GM19438 (cell line): ENCODE measurements at regions not wholly inside any gene's neighbourhood (a gene's known extent, or its start where the extent isn't known, plus 50 kb on each side); places are given as distances from the start of the nearest gene placed in this dataset.

Source experiments
- ATAC-seq: cut with Tn5 transposase; IDR thresholded peaks from one replicate; pipeline ENCODE4 v1.9.1; 2021; ENCODE audit warnings: low read depth; ENCODE audit not compliant: unreplicated experiment

DNA sequence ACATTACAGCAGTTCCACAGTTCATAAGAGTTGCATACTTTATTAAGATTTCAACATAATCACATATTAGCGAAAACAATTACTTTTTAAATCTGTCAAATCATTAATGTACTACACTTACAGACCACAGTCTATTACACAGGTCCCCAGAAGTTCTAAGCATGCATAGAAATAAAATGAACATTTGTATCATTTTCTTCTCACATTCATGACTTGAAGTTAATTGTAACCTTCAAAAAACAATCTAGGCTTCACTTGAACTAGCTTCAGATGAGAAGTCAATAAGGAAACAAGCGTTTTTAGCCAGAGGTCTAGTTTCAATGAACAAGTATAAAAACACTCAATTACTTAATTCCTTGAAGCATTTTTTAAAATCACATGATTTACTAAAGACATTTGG is 238.3 kb downstream of the HACE1 start:
- no peak for ATAC-seq

DNA sequence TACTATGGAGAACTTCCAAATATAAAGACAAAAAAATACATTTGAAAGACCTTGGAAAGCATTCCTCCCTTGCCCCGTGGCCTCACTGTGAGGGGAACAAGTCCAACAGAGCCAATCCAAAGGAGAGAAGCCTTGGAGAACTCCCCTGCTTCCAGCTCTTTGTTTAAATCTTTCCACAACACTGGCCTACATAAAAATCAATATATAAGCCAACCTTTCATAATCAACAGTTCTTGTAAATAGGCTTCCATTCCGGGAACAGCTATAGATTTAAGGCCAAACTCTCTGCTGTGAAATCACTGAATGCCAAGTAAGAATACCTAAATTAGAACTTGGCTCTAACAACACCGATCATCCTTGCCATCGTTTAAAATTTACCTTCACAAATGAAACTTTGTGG is 242.1 kb downstream of the HACE1 start:
- no peak for ATAC-seq

DNA sequence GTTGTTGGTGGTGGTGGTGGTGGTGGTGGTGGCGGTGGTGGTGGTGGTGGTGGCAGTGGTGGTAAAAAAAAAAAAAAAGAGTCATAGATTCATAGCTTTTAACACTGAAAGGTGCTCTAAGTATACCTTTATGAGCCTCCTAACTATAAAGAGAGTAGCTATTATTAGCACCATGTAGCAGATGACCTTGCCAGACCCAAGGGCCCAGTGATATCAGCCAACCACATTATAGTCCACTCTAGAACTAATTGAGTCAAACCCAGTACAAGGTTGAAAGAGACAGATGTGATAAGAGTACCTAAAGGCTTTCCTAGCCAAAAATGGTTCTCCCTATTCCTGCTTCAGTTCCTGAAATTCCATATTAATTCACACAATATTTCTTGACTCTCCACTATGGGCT is 245.3 kb downstream of the HACE1 start:
- no peak for ATAC-seq

DNA sequence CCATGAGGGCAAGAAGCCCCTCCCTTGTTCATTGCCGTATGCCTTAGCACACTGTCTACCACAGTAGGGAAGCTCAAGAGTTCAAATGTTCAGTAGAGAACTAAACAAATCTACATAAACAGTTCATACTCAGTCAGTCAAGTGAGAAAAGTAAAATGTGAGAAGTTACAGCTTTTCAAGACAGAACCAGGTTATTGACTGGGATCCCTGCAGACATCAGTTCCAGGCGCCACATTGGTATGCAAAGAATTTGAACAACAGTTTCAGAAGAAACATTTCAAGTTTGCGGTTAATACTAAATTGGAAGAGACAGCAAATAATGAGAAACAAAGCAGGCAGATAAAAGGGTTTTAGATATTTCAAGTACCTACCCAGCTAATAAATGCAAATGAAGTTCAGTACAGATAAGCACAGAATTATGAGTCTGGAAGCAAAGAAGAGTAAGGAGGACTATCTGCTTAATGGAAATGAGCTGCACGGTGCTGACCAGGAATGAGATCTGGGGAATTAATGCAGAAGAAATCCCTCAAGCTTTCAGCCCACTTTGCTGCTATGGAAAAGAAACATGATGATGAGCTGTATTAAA is 246.2 kb downstream of the HACE1 start:
- ATAC-seq, result no peak

DNA sequence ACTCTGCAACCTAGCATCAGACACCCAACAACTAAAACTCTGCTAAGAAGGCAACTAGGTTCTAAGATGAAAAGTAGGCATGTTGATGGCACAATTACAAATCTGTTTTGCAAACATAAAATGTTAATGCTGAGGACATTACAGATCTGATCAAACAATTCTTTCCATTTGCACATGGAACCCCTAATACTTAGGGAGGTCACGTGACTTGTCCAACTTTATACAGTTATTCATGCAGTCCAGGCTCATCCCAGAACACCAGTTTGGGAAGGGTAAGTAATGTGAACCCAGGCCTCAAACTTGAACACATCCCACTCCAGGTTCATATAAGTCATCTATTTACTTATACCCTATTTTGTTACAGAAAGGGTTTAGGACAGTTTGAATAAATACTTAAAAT is 247.2 kb downstream of the HACE1 start:
- no peak for ATAC-seq

DNA sequence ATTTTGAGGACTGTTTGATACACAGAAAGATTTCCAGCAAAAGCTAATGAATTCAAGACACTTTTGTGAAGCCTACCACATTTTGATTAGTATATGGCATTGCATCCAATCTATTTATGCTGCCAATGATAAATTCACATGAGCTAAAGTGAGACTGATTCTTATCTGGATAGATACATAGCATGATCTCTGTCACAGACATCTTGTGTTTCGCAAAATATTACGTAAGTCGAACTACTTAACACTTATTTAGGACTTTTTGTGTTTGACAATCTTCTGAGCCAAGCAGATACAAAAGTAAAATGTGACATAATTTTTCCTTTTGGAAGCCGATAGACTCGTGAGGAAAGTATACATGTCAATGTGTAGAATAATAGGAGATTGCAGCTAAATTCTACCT is 251.6 kb downstream of the HACE1 start:
- no peak for ATAC-seq

DNA sequence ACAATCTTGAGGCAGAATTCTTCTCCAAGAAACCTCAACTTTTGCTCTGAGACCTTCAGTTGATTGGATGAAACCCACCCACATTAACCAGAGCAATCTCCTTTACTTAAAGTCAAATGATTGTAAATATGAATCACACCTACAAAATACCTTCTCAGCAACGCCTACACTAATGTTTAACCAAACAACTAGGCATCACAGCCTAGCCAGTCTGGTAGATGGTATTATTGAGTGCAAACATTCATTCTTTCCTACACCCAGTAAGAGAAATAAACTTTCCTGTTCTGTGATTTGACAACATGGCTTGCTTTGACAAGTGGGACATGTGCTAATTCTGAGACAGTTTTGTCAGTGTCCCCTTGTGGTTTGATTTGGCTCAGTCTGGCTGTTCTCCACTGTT is 252.2 kb downstream of the HACE1 start:
- ATAC-seq, result no peak

DNA sequence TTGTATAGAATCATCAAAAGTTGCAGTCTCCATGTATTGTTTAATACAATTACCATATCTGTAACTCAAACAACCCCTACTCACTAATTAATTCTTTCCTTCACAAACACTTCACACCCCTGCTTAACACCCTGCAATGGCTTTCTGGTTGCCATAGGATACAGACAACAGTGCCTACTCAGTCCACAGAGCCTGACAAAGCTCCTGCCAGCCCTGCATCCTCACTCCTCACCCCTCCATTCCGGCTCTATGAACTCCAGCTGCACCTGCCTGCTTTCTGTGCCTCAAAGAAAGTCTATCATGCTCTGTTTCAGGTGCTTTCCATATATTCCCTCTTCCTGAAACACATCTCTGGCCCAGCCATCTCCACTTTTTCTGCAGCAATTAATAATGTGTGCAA is 253.4 kb downstream of the HACE1 start:
- ATAC-seq, result no peak

DNA sequence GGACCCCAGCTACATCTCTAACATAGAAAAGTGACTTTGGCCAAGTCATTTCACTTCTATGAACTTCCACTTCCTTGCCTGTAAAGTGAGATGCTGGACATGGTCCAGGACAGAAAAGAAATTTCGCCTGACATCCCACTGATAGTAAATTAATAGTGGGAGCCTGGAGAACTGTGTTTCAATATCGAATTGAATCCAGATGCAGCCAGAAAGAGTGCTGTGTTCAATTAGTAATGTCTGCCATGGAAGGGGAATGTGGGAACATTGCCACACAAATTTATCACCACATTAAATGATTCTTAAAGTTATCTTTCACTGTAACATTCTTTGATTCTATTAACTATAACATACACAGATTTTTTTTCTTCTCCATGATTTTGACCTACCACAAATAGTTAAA is 255.0 kb downstream of the HACE1 start:
- no peak for ATAC-seq

DNA sequence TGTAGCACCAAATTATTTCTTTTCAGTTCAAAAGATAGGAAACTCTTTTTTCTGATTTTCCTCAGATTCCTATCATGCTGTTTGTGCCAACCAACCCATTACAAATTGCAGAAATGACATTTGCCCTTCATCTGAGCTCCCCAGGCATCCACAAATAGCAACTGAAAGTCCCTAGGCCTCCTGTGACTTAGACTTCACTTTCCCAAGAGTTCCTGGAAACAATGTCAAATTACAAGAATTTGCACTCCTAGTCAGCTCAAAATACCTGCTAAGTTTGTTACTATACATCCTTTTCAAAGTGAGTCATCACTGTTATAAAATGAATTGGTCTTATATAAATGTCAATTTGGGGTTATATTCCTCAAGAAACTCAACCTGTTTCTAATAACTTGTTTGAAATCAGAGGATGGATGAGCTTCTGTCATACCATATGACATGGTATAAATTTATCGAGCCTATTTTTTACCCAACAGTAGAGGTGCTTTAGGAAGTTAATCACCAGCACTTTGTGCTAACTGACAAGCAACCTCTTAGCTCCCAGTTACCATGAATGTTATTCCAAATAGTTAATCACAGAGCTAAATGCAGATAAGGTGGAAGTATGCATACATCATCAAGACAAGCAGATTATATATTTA is 256.5 kb downstream of the HACE1 start:
- ATAC-seq, result no peak

DNA sequence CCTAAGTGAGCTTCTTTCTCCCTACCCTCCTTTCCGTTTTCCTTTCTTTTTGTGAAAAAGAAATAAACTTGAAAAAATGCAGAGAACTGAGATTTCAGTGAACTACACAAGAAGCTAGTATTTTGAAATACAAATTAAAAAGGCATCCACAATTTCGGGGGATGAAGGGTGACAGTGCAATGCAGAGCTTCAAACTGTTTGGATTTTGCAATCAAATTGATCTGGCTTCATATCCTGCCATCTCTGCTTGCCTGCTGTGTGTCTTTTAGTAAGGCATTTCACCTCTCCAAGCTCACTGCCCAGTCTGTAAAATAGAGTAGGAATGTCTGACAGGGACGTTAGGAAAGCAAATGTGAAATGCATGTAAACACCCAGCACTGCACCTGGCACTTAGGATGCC is 258.0 kb downstream of the HACE1 start:
- no peak for ATAC-seq

DNA sequence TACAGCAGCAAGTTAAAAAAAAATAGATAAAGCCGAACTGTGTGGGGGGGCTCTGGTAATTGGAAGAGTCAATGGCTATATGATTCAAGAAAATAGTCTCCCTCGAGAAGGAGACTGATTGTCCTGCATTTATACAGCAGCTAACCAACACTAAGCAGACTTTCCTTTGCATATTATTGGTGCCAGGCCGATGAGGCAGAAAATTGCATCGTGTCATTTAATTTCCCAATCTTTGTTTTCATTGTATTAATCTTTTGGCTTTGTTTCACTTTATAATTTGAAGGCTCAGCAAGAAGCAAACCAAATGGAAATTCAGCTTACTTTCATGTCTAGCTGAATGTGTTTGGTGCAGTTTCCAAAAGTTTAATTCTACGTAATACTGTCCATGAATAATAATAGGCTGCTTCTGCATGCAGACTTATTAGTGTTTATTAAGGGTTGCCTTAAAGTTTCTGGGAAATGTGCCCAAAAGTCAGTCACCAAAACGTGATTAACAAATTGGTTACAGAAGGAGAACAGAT is 258.5 kb downstream of the HACE1 start:
- ATAC-seq, result no peak

DNA sequence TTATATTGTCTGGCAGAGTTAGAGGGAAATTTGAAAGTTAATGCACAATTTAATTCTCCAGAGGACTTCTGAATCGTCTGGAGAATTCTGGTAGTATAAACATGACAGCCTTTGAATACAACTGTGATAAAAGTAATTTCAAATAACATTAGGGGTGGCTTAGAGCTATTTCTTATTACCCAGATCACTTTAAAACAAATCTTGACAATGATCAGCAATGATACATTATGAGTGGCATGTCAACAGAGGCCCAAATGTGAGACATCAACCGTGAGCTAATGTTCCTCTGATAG is 259.1 kb downstream of the HACE1 start:
- ATAC-seq, result no peak

DNA sequence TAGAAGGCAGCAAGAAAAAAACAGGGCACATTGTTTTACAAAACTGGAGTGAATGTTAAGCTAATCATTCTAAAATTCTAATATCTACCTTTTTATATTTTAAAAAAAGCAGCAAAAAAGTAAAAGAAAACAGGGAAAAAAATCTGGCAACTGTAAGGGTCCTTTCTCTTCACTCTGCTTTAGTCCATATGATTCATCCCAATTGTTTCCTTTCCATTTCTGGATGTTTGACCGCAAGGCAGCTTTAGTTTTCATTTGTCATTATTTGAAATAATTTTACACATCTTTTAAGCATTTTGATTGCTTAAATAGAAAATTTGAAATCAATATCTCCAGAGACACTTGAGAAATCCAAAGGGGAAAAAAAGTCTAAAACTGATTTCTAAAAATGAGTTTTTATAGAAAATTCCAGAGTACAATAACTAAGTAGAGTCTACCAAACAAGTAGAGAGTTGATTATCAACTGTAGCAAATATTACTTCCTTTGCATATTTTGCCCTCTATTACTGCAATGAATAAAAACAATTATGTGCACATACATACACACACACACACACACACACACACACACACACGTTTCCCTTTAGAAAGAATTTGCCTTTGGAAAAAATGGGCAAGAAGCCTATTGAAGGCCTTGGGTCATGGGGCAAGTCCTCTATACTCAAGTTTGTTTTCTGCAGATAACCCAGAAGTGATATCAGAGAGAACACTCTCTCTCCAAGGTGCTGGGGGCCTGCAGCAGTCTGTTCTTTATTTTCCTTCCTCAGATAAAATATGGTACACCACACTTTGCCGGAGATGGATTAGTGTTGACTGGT is 259.7 kb downstream of the HACE1 start:
- no peak for ATAC-seq

DNA sequence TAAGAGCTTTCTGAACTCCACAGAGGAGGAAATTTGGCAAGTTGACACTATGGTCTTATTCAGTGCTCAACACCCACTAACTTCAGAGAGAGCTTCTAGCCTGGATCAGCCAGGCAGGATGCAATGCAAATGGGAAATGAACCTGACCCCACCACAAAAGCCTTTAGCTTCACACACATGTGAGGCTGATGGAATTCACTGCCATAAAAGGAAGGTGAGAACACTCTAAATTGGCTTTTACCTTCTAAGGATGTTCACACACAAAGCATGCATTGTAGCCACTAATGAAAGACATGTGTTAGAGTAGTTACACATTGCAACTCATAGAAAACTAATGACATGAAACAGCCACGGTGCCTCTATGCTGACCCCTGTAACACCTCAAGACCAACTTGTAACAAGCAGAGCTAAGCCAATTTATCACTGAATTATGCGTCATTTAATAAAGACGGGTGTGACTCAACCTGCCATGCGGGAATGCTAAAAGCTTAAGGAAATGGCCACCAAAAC is 262.1 kb downstream of the HACE1 start:
- no peak for ATAC-seq

DNA sequence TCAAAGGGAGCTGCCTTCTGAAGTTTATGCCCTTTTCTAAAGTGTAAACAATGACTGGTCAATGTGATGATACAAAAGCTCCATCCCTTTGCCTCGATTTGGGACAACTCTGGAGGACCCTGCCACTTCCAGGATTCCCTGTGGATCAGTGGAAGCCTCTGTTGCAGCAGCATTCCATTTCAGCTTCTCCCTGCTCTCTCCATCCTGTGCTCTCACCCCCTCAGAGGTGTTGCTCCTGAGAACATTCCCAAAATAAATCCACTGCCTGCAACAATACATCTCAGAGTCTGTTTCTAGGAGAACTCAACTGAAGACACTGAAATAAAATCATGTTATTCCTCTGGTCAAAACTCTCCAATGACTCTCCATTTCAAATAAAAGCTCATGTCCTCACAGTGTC is 263.6 kb downstream of the HACE1 start:
- no peak for ATAC-seq

DNA sequence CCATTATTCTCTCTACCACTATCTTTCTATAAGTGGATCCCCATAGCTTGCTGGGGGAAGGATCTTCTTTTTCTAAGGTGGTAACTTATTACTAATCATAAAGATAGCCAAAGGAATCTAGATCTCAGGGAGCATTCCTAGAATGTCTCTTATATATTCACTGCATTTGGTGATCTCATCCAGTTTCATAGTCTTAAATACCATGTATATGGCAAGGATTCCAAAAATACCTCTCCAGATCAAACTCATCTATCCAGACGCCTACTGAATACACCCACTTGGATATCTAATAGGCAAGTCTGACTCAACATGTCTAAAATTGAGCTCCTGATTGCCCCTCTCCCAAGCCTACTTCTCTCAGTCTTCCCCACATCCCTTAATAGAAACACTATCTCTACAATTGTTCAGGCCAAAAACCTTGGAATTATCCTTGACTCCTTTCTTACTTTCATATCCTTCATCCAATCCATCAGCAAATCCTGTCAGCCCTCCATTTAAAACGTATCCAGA is 264.4 kb downstream of the HACE1 start:
- no peak for ATAC-seq

DNA sequence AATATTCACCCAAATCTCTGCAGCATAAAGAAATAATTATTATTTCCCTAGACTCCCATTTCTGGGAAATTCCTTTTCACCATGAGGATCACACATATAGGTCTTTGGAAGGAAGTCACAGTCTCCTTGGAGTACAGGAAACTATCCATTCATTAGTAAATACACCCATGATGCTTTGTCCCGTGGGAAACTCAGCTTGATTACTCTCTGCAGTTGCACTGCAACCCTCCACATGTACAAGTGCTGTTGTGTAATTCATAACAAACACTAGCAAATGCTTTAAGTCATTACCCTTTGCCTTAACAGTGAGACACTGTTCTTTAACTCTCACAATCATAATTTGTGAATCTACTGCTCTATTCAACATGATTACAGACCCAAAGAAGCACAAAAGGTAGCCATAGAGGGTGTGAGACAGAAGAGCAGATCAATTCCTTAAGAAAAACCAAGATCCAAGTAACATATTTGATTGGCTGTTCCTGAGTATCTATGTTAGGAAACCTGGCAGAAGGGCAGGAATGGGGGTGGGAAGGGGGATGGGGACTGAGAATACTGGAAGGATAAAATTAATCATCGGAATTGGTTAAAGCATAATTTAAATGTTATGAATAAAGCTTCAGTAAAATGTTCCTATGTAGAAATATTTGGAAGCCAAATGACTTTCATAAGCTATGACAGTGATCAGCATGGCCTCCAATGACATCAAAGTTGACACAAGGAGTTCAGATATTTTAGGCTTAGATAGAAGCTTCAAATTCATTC is 268.0 kb downstream of the HACE1 start:
- ATAC-seq, result no peak

DNA sequence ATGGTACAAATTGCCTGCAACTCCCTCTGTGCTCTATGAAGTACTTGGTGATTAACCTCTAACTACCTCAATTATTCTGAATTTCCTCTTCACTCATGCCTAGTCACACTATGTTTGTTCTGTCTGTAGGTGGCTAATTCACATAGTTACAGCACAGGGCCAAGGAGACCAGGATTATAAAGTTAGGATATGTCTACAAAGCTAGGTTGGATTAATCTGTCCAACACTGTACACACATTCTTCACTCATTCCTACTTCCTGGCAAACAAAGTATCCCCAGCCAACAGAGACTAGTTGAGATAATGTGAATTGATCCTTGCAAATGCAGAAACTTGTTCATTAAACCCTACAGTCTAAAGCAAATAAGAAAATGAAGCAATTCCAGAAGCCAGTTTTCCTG is 269.8 kb downstream of the HACE1 start:
- no peak for ATAC-seq

DNA sequence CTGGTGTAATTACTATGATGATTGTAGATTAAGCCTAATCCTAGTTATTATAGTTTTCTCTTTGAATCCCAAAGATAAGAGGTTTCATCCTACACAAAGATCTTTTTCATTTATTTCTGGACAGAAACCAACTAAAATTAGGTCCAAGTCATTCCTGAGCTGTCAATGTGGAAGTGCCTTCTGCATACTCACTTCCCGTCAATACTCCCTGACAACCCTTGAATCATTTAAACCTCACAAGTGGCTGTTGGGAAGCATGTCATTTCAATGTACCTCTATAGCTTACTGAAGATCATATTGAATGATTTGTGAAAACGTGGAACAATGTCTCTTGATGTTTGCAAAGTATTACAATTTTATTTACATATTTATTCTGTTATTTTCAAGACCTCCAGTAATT is 274.1 kb downstream of the HACE1 start:
- ATAC-seq, result no peak

DNA sequence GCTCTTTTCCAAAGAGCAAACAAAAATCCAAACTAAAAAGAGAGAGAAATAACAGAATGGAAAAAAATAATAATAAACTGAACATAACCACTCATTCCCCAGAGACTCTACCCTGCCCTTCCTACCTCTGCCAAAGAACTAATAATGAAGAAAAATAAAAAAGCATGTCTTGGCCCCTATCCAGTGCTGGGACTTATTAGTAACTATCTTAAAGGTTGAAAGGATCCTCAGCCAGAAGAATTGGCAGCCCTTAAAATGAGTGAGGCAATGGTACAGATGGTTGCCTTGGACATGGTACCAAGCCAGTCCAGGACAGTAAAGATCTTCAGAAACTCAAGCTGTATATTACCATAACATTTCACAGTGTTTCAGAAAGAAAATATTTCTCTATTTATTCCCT is 279.3 kb downstream of the HACE1 start:
- ATAC-seq, result no peak
